ENCODE measurements at regions not wholly inside any gene's neighbourhood (a gene's known extent, or its start where the extent isn't known, plus 50 kb on each side); places are given as distances from the start of the nearest gene placed in this dataset.
"Not testable (repeated sequence)": the region's sequence is repeated elsewhere in the genome, so short reads cannot be mapped to it uniquely, and the experiment has no call there.

- peaks cover 8% of the 10 kb centered on the region for H3K9me3 Mint-ChIP-seq
- no peak overlapping the region for H3K27ac Mint-ChIP-seq
- H3K4me3 Mint-ChIP-seq = no peak overlapping the region
- peaks cover 4% of the 10 kb centered on the region for H3K4me1 Mint-ChIP-seq
- H3K36me3 Mint-ChIP-seq = no peaks in the 10 kb centered on the region
- DNase-seq (ENCODE audit: low spot score in 2 of 2) = no peak
- no peak for ATAC-seq
Observed at GRCh38 chr12:89151536-89151935, 200.8 kb downstream of the DUSP6 start.

DNA sequence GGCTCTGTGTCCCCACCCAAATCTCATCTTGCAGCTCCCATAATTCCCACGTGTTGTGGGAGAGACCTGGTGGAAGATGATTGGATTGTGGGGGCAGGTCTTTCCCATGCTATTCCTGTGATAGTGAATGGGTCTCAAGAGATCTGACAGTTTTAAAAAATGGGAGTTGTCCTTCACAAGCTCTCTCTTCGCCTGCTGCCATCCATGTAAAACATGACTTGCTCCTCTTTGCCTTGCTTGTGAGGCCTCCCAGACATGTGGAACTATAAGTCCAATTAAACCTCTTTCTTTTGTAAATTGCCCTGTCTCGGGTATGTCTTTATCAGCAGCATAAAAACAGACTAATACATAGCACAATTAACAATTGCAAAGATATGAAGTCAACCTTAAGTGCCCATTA is 201.5 kb downstream of the DUSP6 start:
- not testable (repeated sequence) for H3K9me3 Mint-ChIP-seq; H3K27ac Mint-ChIP-seq; H3K4me3 Mint-ChIP-seq; H3K4me1 Mint-ChIP-seq; DNase-seq (ENCODE audit: low spot score in 2 of 2); H3K36me3 Mint-ChIP-seq; ATAC-seq

DNA sequence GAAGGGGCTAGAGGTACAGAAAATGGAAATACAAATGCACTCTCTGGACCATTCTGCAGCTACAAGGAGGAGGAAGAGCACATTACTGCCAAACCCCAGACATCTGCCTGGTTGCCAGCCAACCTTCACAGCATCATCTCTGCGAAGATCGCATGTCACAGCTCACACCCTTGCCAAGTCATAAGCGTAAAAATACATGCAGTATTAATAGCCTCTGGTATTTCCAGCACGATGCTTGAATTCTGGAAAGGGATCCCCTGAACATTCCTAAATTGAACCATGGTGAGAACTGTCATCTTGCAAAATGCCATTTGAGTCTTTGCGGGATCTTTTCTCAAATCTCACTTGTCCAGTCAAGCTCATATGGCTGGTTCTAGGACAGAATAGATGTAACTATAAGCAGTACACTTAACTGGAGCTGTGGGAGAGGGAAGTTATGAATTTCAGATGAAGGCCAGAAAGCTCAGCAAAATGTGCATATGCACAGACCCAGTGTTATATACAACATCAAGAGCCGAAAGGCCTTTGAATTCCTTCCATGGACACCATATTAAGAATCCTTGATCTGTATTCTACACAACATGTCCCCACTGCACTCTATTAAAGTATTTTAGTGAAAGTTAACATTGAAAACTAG is 211.6 kb downstream of the DUSP6 start:
- no peak for DNase-seq (ENCODE audit: low spot score in 2 of 2)
- H3K27ac Mint-ChIP-seq = no peak overlapping the region
- no peaks in the 10 kb centered on the region for H3K36me3 Mint-ChIP-seq
- H3K4me3 Mint-ChIP-seq = no peak overlapping the region
- no peaks in the 10 kb centered on the region for H3K9me3 Mint-ChIP-seq
- peaks cover 29% of the 10 kb centered on the region for H3K4me1 Mint-ChIP-seq
- ATAC-seq = no peak

GRCh38 chr12:89140141-89140540 is 212.2 kb downstream of the DUSP6 start:
- Mint-ChIP-seq H3K4me1 (peaks cover 32% of the 10 kb centered on the region), H3K4me3 (no peak overlapping the region), H3K27ac (no peak overlapping the region), H3K36me3 (no peaks in the 10 kb centered on the region), H3K9me3 (no peaks in the 10 kb centered on the region)
- ATAC-seq (no peak), DNase-seq (ENCODE audit: low spot score in 2 of 2) (no peak)

DNA sequence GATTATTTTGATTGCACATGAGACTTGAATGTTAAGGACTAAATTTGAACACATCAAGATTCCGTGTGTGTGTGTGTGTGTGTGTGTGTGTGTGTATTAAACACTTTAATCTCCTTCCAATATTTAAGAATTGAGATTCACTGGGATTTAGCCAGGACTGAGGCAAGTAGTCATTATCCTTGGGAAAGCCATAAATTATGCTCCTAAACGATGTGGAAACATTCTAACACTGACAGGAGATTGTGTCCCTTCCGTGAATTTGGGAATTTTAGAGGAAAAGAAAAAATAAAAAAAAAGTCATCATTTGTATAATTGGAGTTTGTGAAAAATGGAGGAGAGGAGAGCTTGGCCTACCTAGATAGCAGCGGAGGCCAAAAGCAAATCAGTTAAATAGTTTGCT is 212.9 kb downstream of the DUSP6 start:
- no peaks in the 10 kb centered on the region for H3K36me3 Mint-ChIP-seq
- ATAC-seq (no peak), DNase-seq (ENCODE audit: low spot score in 2 of 2) (no peak)
- H3K9me3 Mint-ChIP-seq = no peaks in the 10 kb centered on the region
- H3K27ac Mint-ChIP-seq = no peak overlapping the region
- peaks cover 32% of the 10 kb centered on the region for H3K4me1 Mint-ChIP-seq
- H3K4me3 Mint-ChIP-seq = no peak overlapping the region

DNA sequence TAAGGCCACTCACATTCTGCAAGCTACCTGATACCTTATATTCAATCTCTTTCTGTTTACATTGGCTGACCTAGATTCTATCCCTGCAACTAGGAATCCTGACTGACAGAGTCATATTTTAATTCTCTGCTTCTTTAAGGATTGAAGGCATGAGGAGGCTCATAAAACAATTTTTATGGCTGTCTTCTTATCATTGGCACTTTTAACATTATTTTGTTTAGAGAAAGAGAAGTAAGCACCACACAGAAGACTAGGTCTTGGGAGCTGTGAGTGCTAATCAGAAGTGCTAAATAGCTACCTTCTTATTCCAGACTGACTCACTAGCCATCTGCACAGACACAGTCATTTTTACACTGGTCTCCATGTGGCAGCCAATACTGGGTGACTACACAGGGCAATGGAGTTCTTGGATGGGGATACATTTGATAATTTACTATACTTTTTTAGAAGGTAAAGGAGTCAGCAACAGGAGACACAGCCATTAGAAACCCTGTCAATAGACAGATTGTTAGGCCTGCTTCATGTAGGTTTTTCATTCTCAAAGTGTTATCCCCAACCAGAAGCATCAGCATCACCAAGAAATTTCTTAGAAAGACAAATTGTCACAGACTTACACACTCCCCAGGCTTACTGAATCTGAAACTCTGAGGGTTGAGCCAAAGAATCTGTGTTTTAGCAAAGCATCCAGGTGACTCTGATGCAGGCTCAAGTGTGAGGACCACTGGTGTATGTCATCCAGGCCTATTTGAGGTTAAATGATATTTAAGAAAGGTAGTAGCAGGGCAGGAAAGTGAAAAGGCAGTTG is 214.1 kb downstream of the DUSP6 start:
- DNase-seq (ENCODE audit: low spot score in 2 of 2) (peak; percentile 7 to 59), ATAC-seq (peak; percentile 96)
- no peaks in the 10 kb centered on the region for H3K36me3 Mint-ChIP-seq
- H3K27ac Mint-ChIP-seq = peak overlapping the region; percentile 66
- H3K9me3 Mint-ChIP-seq = no peaks in the 10 kb centered on the region
- peak overlapping the region; percentile 21 for H3K4me3 Mint-ChIP-seq
- H3K4me1 Mint-ChIP-seq = peaks cover 32% of the 10 kb centered on the region

- peak; percentile 66 for ATAC-seq
- H3K9me3 Mint-ChIP-seq = no peaks in the 10 kb centered on the region
- no peak for DNase-seq (ENCODE audit: low spot score in 2 of 2)
- H3K4me1 Mint-ChIP-seq = peaks cover 32% of the 10 kb centered on the region
- no peak overlapping the region for H3K4me3 Mint-ChIP-seq
- H3K36me3 Mint-ChIP-seq = no peaks in the 10 kb centered on the region
- no peak overlapping the region for H3K27ac Mint-ChIP-seq
Observed at GRCh38 chr12:89135976-89136634, 216.2 kb downstream of the DUSP6 start.

DNA sequence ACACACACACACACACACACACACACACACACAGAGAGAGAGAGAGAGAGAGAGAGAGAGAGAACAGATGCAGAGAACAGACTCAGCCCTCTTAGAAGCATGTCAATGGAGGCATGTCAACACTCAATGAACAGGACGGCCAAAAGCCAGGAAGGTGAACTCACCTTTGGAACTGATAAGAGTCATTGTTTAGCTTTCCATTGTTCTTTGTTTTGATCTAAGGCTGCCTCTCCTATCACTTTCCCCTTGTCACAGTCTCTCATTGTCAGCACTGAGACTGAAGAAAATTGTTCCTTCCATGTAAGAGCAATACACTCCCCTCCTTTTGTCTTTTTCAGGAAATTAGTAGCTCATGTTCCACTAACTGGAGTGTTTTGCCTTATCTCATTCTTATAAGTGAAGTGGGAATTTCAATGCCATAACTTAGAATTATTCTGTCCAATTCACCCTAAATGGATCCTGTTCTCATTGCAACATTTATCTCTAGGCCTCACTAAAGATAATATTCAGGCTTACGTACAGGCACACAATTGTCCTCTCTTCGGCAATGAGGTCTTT is 218.0 kb downstream of the DUSP6 start:
- ATAC-seq (no peak), DNase-seq (ENCODE audit: low spot score in 2 of 2) (no peak)
- no peaks in the 10 kb centered on the region for H3K36me3 Mint-ChIP-seq
- no peak overlapping the region for H3K4me3 Mint-ChIP-seq
- H3K27ac Mint-ChIP-seq = no peak overlapping the region
- H3K9me3 Mint-ChIP-seq = no peaks in the 10 kb centered on the region
- H3K4me1 Mint-ChIP-seq = peaks cover 32% of the 10 kb centered on the region

- ATAC-seq (peak; percentile 91), DNase-seq (ENCODE audit: low spot score in 2 of 2) (no peak)
- H3K9me3 Mint-ChIP-seq = no peaks in the 10 kb centered on the region
- H3K27ac Mint-ChIP-seq = no peak overlapping the region
- H3K4me1 Mint-ChIP-seq = no peaks in the 10 kb centered on the region
- H3K36me3 Mint-ChIP-seq = no peaks in the 10 kb centered on the region
- H3K4me3 Mint-ChIP-seq = no peak overlapping the region
Observed at GRCh38 chr12:89129167-89129870, 223.0 kb downstream of the DUSP6 start.

- Mint-ChIP-seq H3K4me3 (no peak overlapping the region), H3K27ac (no peak overlapping the region), H3K36me3 (no peaks in the 10 kb centered on the region), H3K9me3 (no peaks in the 10 kb centered on the region), H3K4me1 (no peaks in the 10 kb centered on the region)
- ATAC-seq (no peak), DNase-seq (ENCODE audit: low spot score in 2 of 2) (no peak)
Observed at GRCh38 chr12:89126712-89127111, 225.6 kb downstream of the DUSP6 start.

- H3K36me3 Mint-ChIP-seq = no peaks in the 10 kb centered on the region
- no peak overlapping the region for H3K27ac Mint-ChIP-seq
- ATAC-seq = no peak
Observed at GRCh38 chr12:89122852-89123251, 229.4 kb downstream of the DUSP6 start.

DNA sequence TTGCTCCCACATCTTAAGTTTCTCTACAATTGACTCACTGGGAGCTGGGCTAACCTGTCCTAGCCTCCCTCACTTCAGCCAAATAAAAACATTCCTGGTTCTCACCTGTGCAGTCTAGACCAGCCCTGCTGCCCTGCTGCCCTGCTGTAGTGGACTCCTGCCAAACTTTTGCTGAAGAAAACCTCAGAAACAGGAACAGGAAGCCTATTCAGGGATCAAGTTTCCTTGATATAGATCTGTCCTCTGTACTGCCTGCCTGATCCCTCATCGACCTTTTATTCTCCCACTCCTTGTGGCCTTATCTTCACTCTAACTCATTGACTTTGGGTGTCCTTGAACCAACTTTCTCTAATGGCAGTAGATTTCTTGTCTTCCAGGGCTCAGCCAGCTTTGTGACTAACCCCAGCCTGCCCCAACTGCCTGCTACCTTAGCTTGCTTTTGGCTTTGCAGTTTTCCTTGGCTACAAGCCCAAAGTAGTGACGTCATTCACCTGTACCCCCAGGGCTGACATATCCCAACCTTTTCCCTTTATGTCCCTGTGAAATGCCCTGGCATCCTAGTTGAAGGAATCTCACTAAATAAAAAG is 234.8 kb downstream of the DUSP6 start:
- peaks cover 6% of the 10 kb centered on the region for H3K4me1 Mint-ChIP-seq
- H3K4me3 Mint-ChIP-seq = no peak overlapping the region
- no peaks in the 10 kb centered on the region for H3K36me3 Mint-ChIP-seq
- ATAC-seq (no peak), DNase-seq (ENCODE audit: low spot score in 2 of 2) (no peak)
- H3K9me3 Mint-ChIP-seq = no peaks in the 10 kb centered on the region
- H3K27ac Mint-ChIP-seq = no peak overlapping the region

More at GRCh38 chr12:89122852-89123251, 229.4 kb downstream of the DUSP6 start:
- H3K9me3 Mint-ChIP-seq = no peaks in the 10 kb centered on the region
- peaks cover under 1% of the 10 kb centered on the region for H3K4me1 Mint-ChIP-seq
- no peak for DNase-seq (ENCODE audit: low spot score in 2 of 2)
- H3K4me3 Mint-ChIP-seq = no peak overlapping the region

DNA sequence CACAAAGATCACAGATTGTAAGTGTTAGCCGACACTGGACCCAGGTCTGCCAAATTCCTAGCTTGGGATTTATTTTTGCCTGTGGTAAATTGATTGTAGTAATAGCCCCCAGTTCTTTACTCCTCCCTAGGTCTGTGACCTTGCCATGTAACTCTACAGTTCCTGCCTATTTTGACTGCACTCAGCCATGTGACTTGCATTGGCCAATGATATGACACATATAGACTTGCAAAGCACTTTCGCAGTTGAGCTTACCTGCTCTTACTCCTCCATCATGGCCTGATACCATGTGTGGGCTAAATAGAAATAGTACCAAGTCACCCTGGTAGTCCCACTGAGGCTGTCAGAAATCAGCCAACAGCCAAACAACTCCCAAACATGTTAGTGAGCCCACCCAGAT is 240.3 kb downstream of the DUSP6 start:
- no peaks in the 10 kb centered on the region for H3K4me1 Mint-ChIP-seq
- no peak for ATAC-seq

GRCh38 chr12:89108265-89108664 is 244.0 kb downstream of the DUSP6 start:
- Mint-ChIP-seq H3K36me3 (no peaks in the 10 kb centered on the region), H3K27ac (no peak overlapping the region), H3K4me3 (no peak overlapping the region), H3K9me3 (no peaks in the 10 kb centered on the region), H3K4me1 (no peaks in the 10 kb centered on the region)
- no peak for DNase-seq (ENCODE audit: low spot score in 2 of 2)
- ATAC-seq = no peak

More for the DNA sequence above, 240.3 kb downstream of the DUSP6 start:
- no peak for DNase-seq (ENCODE audit: low spot score in 2 of 2)
- no peak overlapping the region for H3K4me3 Mint-ChIP-seq
- no peaks in the 10 kb centered on the region for H3K9me3 Mint-ChIP-seq
- no peaks in the 10 kb centered on the region for H3K36me3 Mint-ChIP-seq
- no peak overlapping the region for H3K27ac Mint-ChIP-seq

- H3K27ac Mint-ChIP-seq = no peak overlapping the region
- no peaks in the 10 kb centered on the region for H3K4me1 Mint-ChIP-seq
- no peak for ATAC-seq
Observed at GRCh38 chr12:89106950-89107349, 245.4 kb downstream of the DUSP6 start.

More at GRCh38 chr12:89106950-89107349, 245.4 kb downstream of the DUSP6 start:
- Mint-ChIP-seq H3K9me3 (no peaks in the 10 kb centered on the region), H3K4me3 (no peak overlapping the region), H3K36me3 (no peaks in the 10 kb centered on the region)
- no peak for DNase-seq (ENCODE audit: low spot score in 2 of 2)
